Stimulated activated CD8-positive, alpha-beta memory T cell treated with anti-CD3 and anti-CD28 coated beads, Interleukin-4, amount 100 ng/mL, for 48 hours (primary cell): ENCODE measurements at regions not wholly inside any gene's neighbourhood (a gene's known extent, or its start where the extent isn't known, plus 50 kb on each side); places are given as distances from the start of the nearest gene placed in this dataset.

ENCODE experiments used
- DNase-seq: peaks from one replicate; pipeline ENCODE4 v3.0.0-alpha.2; 2020

- no peak for DNase-seq
Measured at GRCh38 chr5:116650964-116651363, 76.3 kb upstream of the SEMA6A start.

- DNase-seq: no peak
Measured at GRCh38 chr5:116650544-116650943, 75.9 kb upstream of the SEMA6A start.

- no peak for DNase-seq
Measured at GRCh38 chr5:116646611-116647289, 72.1 kb upstream of the SEMA6A start.

- DNase-seq: no peak
Measured at GRCh38 chr5:116645627-116646026, 71.0 kb upstream of the SEMA6A start.

- DNase-seq: no peak
Measured at GRCh38 chr5:116640236-116640635, 65.6 kb upstream of the SEMA6A start.

GRCh38 chr5:116637149-116637740 is 62.6 kb upstream of the SEMA6A start:
- no peak for DNase-seq

GRCh38 chr5:116632890-116633289 is 58.3 kb upstream of the SEMA6A start:
- no peak for DNase-seq

- no peak for DNase-seq
Measured at GRCh38 chr5:116631147-116631546, 56.5 kb upstream of the SEMA6A start.

GRCh38 chr5:116629168-116629567 is 54.5 kb upstream of the SEMA6A start:
- no peak for DNase-seq

GRCh38 chr5:116626945-116627679 is 52.5 kb upstream of the SEMA6A start:
- DNase-seq: no peak

GRCh38 chr5:116626272-116626723 is 51.7 kb upstream of the SEMA6A start:
- no peak for DNase-seq
